IPS-20b (cell line): ENCODE measurements at regions not wholly inside any gene's neighbourhood (a gene's known extent, or its start where the extent isn't known, plus 50 kb on each side); places are given as distances from the start of the nearest gene placed in this dataset.

Source experiments
- H3K27ac ChIP-seq: one replicate; pipeline ENCODE4 v1.5.1; 2013; ENCODE audit warnings: low read length
- H3K27me3 ChIP-seq: 2 replicates; pipeline ENCODE4 v1.6.1; 2013; ENCODE audit warnings: mild to moderate bottlenecking, low read length, inconsistent platforms; ENCODE audit not compliant: insufficient read depth
- H3K36me3 ChIP-seq: 2 replicates; pipeline ENCODE4 v1.6.1; 2013; ENCODE audit warnings: low read depth, mild to moderate bottlenecking, inconsistent platforms, low read length, moderate library complexity; ENCODE audit not compliant: insufficient read depth
- H3K4me1 ChIP-seq: 2 replicates; pipeline ENCODE4 v1.6.1; 2013; ENCODE audit warnings: mild to moderate bottlenecking, control low read depth, inconsistent platforms, low read length, moderate library complexity; ENCODE audit not compliant: insufficient read depth
- H3K4me3 ChIP-seq: 2 replicates; pipeline ENCODE4 v1.5.1; 2013; ENCODE audit warnings: mild to moderate bottlenecking, low read length, inconsistent platforms
- H3K9ac ChIP-seq: 2 replicates; pipeline ENCODE4 v1.6.1; 2013; ENCODE audit warnings: low read depth, mild to moderate bottlenecking, inconsistent platforms, low read length, moderate library complexity
- H3K9me3 ChIP-seq: 2 replicates; pipeline ENCODE4 v1.6.1; 2013; ENCODE audit warnings: mild to moderate bottlenecking, low read depth, low read length, inconsistent platforms; ENCODE audit not compliant: insufficient read depth

DNA sequence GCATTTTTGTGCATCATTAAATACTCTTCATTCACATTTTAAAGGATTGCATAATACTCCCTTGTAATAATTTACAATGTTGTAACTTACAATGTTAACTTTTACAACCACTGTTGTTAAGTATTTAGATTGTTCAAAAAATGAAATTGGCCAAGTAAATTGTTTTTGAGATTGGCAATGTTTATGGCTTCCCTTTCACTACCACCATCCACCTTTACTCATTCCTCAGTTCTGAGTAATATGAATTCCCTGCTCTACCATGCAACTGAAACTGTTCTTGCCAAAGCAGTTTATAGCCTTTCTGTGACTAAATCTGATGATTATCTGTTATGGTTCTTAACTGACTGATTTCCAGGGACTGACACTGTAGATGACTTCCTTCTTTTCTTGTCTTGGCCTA lies 80.5 kb upstream of the TMEM106B start:
- Histone ChIP-seq H3K27me3 (no peaks in the 10 kb centered on the region), H3K4me1 (no peaks in the 10 kb centered on the region), H3K36me3 (no peaks in the 10 kb centered on the region), H3K9ac (no peak overlapping the region), H3K4me3 (no peak overlapping the region), H3K27ac (no peak overlapping the region), H3K9me3 (no peaks in the 10 kb centered on the region; the same call in 1 of the 2 replicates)

- Histone ChIP-seq H3K27ac (no peak overlapping the region), H3K27me3 (no peaks in the 10 kb centered on the region), H3K36me3 (no peaks in the 10 kb centered on the region), H3K4me1 (no peaks in the 10 kb centered on the region), H3K4me3 (no peak overlapping the region), H3K9ac (no peak overlapping the region), H3K9me3 (no peaks in the 10 kb centered on the region; the same call in 1 of the 2 replicates)
Observed at GRCh38 chr7:12131122-12131521, 80.0 kb upstream of the TMEM106B start.

GRCh38 chr7:12133865-12134264 lies 77.2 kb upstream of the TMEM106B start:
- no peak overlapping the region for H3K27ac ChIP-seq
- no peaks in the 10 kb centered on the region for H3K36me3 ChIP-seq
- no peak overlapping the region for H3K4me3 ChIP-seq

DNA sequence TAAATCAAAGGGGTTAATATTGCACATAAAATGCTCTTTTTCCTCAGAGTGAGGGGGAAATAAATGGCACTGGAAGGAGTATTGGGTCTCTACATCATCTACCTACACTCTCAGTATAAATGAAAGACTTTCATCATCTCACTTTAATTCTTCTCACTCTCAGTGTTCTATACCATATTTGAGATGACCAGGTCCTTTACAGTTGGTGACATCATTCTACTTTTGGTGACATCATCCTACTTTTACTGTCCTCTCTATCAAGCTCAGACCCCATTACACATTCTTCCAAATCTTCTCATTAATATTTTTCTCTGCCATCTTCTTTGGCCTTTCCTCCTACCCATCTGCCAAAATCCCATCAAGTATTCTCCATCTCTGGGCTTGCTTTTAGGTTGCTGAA lies 74.6 kb upstream of the TMEM106B start:
- no peak overlapping the region for H3K27ac ChIP-seq

More at GRCh38 chr7:12133865-12134264, 77.2 kb upstream of the TMEM106B start:
- Histone ChIP-seq H3K27me3 (no peaks in the 10 kb centered on the region), H3K9me3 (no peaks in the 10 kb centered on the region; the same call in 1 of the 2 replicates), H3K9ac (no peak overlapping the region), H3K4me1 (no peaks in the 10 kb centered on the region)

GRCh38 chr7:12137283-12137682 lies 73.8 kb upstream of the TMEM106B start:
- H3K4me3 ChIP-seq, result no peak overlapping the region
- H3K4me1 ChIP-seq, result no peaks in the 10 kb centered on the region

More for the DNA sequence above, 74.6 kb upstream of the TMEM106B start:
- H3K36me3 ChIP-seq, result no peaks in the 10 kb centered on the region
- no peak overlapping the region for H3K9ac ChIP-seq
- H3K4me3 ChIP-seq, result no peak overlapping the region
- no peaks in the 10 kb centered on the region for H3K27me3 ChIP-seq
- H3K4me1 ChIP-seq, result no peaks in the 10 kb centered on the region
- H3K9me3 ChIP-seq, result no peaks in the 10 kb centered on the region; the same call in 1 of the 2 replicates

GRCh38 chr7:12138421-12138820 lies 72.7 kb upstream of the TMEM106B start:
- Histone ChIP-seq H3K36me3 (no peaks in the 10 kb centered on the region), H3K27me3 (no peaks in the 10 kb centered on the region), H3K4me3 (no peak overlapping the region), H3K27ac (no peak overlapping the region), H3K4me1 (no peaks in the 10 kb centered on the region), H3K9ac (no peak overlapping the region), H3K9me3 (no peaks in the 10 kb centered on the region)

More at GRCh38 chr7:12137283-12137682, 73.8 kb upstream of the TMEM106B start:
- Histone ChIP-seq H3K9me3 (no peaks in the 10 kb centered on the region; the same call in 1 of the 2 replicates), H3K36me3 (no peaks in the 10 kb centered on the region), H3K27me3 (no peaks in the 10 kb centered on the region), H3K9ac (no peak overlapping the region), H3K27ac (no peak overlapping the region)

- Histone ChIP-seq H3K27me3 (no peaks in the 10 kb centered on the region), H3K4me1 (no peaks in the 10 kb centered on the region), H3K27ac (no peak overlapping the region), H3K4me3 (no peak overlapping the region), H3K9ac (no peak overlapping the region), H3K36me3 (no peaks in the 10 kb centered on the region), H3K9me3 (no peaks in the 10 kb centered on the region)
Observed at GRCh38 chr7:12139416-12139815, 71.7 kb upstream of the TMEM106B start.

GRCh38 chr7:12146813-12147212 lies 64.3 kb upstream of the TMEM106B start:
- Histone ChIP-seq H3K4me1 (no peaks in the 10 kb centered on the region), H3K27me3 (no peaks in the 10 kb centered on the region), H3K9me3 (no peaks in the 10 kb centered on the region), H3K9ac (no peak overlapping the region), H3K27ac (no peak overlapping the region), H3K4me3 (no peak overlapping the region), H3K36me3 (no peaks in the 10 kb centered on the region)

DNA sequence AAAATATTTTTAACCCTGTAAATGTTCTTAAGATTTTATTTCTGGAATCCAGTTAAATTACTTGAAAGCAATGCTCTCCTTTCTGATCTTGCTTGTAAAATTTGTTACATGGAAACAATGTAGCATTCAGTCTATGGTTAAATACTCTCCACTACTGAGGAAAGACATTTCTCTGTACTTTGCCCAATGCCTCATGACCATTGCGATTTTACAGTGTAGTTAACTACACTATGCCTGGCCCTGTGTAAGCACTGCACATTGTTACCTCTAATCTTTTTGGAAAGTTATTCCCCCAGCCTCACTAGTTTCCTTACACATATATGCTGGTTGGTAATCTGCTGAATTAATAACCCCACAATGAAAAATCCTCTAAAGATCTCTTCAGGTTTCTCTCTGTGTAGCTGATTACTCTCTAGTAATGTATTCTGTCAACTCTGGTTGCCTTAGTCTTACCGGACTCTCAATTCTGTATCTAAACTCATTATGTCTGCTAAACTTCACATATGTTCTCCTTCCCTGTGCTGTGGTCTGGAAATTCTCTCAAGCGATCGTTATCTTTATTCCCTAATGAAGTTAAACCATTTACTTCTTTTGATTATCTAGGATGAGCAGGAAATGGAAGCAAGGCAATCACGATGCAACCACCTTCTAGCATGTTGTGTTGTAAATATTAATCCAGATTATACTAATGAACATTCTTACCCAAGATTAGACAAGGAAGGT lies 58.7 kb upstream of the TMEM106B start:
- H3K9ac ChIP-seq, result no peak overlapping the region
- H3K9me3 ChIP-seq, result no peaks in the 10 kb centered on the region
- H3K4me3 ChIP-seq, result no peak overlapping the region
- H3K4me1 ChIP-seq, result no peaks in the 10 kb centered on the region
- H3K36me3 ChIP-seq, result no peaks in the 10 kb centered on the region
- H3K27me3 ChIP-seq, result no peaks in the 10 kb centered on the region
- H3K27ac ChIP-seq, result no peak overlapping the region

DNA sequence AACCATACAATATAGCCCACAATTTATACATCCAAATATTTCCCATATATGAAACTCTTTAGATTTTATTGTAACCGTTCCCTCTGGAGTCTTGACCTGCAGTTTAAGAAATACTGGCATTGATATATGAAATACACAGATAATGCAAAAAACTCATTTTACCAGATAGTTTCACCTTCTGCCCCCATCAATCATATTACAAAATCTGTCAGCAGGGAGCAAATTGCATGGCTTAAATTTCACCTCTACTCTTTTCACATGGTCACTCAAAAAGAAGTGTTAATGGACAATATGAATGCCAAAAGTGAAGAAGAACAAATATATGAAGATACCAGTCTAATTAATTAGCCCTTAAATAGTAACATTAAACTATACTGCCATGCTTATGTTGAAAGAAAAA lies 57.0 kb upstream of the TMEM106B start:
- Histone ChIP-seq H3K36me3 (no peaks in the 10 kb centered on the region), H3K9me3 (no peaks in the 10 kb centered on the region), H3K27me3 (no peaks in the 10 kb centered on the region), H3K27ac (no peak overlapping the region), H3K9ac (no peak overlapping the region), H3K4me1 (no peaks in the 10 kb centered on the region), H3K4me3 (no peak overlapping the region)

DNA sequence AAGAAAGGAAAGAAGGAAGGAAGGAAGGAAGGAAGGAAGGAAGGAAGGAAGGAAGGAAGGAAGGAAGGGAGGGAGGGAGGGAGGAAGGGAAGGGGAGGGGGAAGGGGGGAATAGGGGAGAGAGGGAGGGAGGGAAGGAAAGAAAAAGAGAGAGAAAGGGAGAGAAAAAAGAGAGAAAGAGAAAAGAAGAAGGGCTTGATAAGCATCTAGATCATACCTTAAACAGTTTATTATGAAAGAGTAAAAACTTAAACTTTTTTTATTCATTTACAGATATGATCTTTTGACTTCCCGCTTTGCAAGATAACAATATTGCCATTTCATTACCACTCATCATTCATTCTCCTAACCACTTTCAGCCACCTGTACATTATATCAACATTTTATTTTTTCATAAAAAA lies 53.6 kb upstream of the TMEM106B start:
- Histone ChIP-seq H3K4me1 (no peaks in the 10 kb centered on the region), H3K9ac (no peak overlapping the region), H3K9me3 (no peaks in the 10 kb centered on the region), H3K27ac (no peak overlapping the region), H3K4me3 (no peak overlapping the region), H3K27me3 (no peaks in the 10 kb centered on the region), H3K36me3 (no peaks in the 10 kb centered on the region)

- no peak overlapping the region for H3K9ac ChIP-seq
- no peaks in the 10 kb centered on the region for H3K4me1 ChIP-seq
- H3K4me3 ChIP-seq, result no peak overlapping the region
- H3K27ac ChIP-seq, result no peak overlapping the region
- H3K27me3 ChIP-seq, result no peaks in the 10 kb centered on the region
- no peaks in the 10 kb centered on the region for H3K9me3 ChIP-seq
- H3K36me3 ChIP-seq, result no peaks in the 10 kb centered on the region
Observed at GRCh38 chr7:12158334-12159060, 52.6 kb upstream of the TMEM106B start.
